Peyer's patch (tissue), 4 donors: ENCODE measurements at regions not wholly inside any gene's neighbourhood (a gene's known extent, or its start where the extent isn't known, plus 50 kb on each side); places are given as distances from the start of the nearest gene placed in this dataset.

ENCODE experiments used
- DNase-seq, 3 donors: peaks; one replicate each; pipeline ENCODE4 v3.0.0-alpha.2; 2017 to 2019
- H3K27ac ChIP-seq, 4 donors: fragments of 200-600 bp; sonication (generic); one replicate each; pipeline ENCODE4 v1.5.1; 2016 to 2019
- H3K27me3 ChIP-seq, 2 donors: fragments of 200-600 bp; sonication (generic); one replicate each; pipeline ENCODE4 v1.5.1; 2019
- H3K36me3 ChIP-seq, 3 donors: fragments of 200-600 bp; sonication (generic); one replicate each; pipeline ENCODE4 v1.5.1; 2016 to 2019
- H3K4me1 ChIP-seq, 4 donors: fragments of 200-600 bp; sonication (generic); one replicate each; pipeline ENCODE4 v1.5.1; 2016 to 2019
- H3K4me3 ChIP-seq, 4 donors: fragments of 200-600 bp; sonication (generic); 1 replicate in 3 of 4; 2 replicates in 1 of 4; pipeline ENCODE4 v1.5.1; 2016 to 2019; ENCODE audit warnings: mild to moderate bottlenecking in 1 of 4
- H3K9me3 ChIP-seq, 4 donors: fragments of 200-600 bp; sonication (generic); one replicate each; pipeline ENCODE4 v1.5.1; 2016 to 2019; ENCODE audit warnings: mild to moderate bottlenecking in 1 of 4
- POLR2A ChIP-seq, 2 donors: fragments of 450-650 bp; IDR thresholded peaks; one replicate each; pipeline ENCODE4 v1.5.1; 2017; ENCODE audit warnings: antibody characterized with exemption in 2 of 2, mild to moderate bottlenecking in 2 of 2, moderate library complexity in 2 of 2
- TF ChIP-seq, protein P1 (sequence below), 6 experiments: fragments of 450-650 bp in 4 of 6; fragments of 200-600 bp in 2 of 6; sonication (generic) in 1 of 6; IDR thresholded peaks; one replicate each; pipeline ENCODE4 v1.5.1; 2017 to 2019; ENCODE audit warnings: antibody characterized with exemption in 6 of 6, mild to moderate bottlenecking in 3 of 6, moderate library complexity in 1 of 6

DNA sequence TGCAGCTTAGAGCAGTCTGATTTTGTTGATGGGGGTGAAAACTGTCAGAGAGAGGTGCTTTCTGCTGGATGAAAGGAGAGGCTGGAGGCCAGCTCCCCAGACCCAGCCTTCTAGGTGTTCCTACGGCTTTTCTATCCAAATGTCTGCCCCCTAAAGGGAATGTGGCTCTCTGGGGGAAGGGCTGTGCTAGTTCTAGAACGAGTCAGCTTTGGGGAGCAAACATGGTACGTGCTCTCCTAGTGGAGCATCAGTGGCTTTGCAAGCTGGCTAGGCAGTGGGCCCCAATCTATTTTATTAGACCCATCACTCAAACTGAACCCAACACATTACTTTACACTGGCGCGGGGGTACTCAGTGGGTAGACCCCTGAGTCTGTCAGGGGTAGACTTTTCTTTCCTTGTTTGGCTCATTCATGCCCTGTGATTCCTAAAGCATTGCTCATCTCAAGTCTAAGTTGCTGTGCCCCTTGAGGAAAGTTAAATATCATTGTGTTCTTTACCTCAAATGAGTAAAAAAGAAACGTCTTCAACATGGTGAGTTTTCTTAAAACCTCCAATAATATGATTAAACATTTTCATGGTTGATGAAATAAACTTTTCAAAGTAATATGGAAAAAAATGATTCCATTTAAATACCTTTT, 254.9 kb downstream of the DLEU7 start:
- DNase-seq, result no peak
- TF ChIP-seq, protein P1, sequence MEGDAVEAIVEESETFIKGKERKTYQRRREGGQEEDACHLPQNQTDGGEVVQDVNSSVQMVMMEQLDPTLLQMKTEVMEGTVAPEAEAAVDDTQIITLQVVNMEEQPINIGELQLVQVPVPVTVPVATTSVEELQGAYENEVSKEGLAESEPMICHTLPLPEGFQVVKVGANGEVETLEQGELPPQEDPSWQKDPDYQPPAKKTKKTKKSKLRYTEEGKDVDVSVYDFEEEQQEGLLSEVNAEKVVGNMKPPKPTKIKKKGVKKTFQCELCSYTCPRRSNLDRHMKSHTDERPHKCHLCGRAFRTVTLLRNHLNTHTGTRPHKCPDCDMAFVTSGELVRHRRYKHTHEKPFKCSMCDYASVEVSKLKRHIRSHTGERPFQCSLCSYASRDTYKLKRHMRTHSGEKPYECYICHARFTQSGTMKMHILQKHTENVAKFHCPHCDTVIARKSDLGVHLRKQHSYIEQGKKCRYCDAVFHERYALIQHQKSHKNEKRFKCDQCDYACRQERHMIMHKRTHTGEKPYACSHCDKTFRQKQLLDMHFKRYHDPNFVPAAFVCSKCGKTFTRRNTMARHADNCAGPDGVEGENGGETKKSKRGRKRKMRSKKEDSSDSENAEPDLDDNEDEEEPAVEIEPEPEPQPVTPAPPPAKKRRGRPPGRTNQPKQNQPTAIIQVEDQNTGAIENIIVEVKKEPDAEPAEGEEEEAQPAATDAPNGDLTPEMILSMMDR (IDR thresholded peaks at IDR 0.05), result no peak
- H3K27ac ChIP-seq, result no peak overlapping the region
- H3K4me1 ChIP-seq, result peaks cover 0 to 1% (median 0%) of the 10 kb centered on the region in 4 donors
- no peaks in the 10 kb centered on the region for H3K27me3 ChIP-seq
- H3K36me3 ChIP-seq, result no peaks in the 10 kb centered on the region
- no peaks in the 10 kb centered on the region for H3K9me3 ChIP-seq
- no peak overlapping the region for H3K4me3 ChIP-seq

DNA sequence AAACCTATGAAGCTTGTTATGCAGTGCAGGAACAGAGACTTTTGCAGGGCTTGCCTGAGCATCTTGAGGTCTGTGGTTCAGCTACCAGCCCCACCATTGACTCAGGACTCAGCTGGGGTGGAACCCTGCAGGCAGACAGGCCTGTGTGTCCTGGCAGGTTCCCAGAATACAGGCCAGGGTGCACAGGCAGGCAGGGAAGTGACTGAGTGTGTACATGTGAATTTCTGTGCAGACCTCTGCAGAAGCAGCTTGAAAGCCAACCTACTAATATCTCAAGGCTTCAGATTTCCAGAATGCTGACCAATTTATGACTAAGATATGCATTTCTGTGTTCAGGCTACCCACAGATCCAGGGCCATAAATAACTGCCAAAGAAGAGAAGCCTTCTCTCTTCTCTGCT, 254.4 kb downstream of the DLEU7 start:
- no peaks in the 10 kb centered on the region for H3K36me3 ChIP-seq
- no peaks in the 10 kb centered on the region for H3K27me3 ChIP-seq
- no peak overlapping the region for H3K4me3 ChIP-seq
- no peak overlapping the region for H3K27ac ChIP-seq
- TF ChIP-seq POLR2A (IDR thresholded peaks at IDR 0.05), result no peak
- TF ChIP-seq, protein P1 (IDR thresholded peaks at IDR 0.05), result peak in 1 of 6 experiments; percentile 4
- peaks cover 0 to 6% (median 0%) of the 10 kb centered on the region in 4 donors for H3K4me1 ChIP-seq
- no peaks in the 10 kb centered on the region for H3K9me3 ChIP-seq
- no peak for DNase-seq

DNA sequence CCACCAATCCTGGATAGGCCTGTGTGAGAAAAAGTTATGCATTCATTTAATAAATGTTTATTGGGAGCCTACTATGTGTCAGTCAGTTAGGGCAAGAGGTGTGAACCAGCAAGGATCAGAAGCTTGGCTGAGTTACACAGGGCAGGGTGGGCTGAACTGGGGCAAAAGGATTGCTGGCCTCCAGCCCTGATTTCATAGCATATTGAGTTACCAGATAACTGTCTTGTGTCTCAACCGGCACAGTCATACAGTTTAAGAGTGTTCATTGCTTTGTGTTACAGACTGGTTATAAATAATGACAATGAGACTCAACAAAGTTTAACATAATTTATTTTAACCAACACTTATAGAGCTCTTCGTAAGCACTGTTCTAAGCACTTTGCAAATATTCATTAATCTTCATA, 253.8 kb downstream of the DLEU7 start:
- no peaks in the 10 kb centered on the region for H3K27me3 ChIP-seq
- TF ChIP-seq, protein P1 (IDR thresholded peaks at IDR 0.05), result no peak
- no peak for TF ChIP-seq POLR2A (IDR thresholded peaks at IDR 0.05)
- no peak for DNase-seq
- H3K4me3 ChIP-seq, result no peak overlapping the region
- no peaks in the 10 kb centered on the region for H3K36me3 ChIP-seq
- H3K27ac ChIP-seq, result no peak overlapping the region
- H3K4me1 ChIP-seq, result peaks cover 0 to 6% (median 2%) of the 10 kb centered on the region in 4 donors
- no peaks in the 10 kb centered on the region for H3K9me3 ChIP-seq

DNA sequence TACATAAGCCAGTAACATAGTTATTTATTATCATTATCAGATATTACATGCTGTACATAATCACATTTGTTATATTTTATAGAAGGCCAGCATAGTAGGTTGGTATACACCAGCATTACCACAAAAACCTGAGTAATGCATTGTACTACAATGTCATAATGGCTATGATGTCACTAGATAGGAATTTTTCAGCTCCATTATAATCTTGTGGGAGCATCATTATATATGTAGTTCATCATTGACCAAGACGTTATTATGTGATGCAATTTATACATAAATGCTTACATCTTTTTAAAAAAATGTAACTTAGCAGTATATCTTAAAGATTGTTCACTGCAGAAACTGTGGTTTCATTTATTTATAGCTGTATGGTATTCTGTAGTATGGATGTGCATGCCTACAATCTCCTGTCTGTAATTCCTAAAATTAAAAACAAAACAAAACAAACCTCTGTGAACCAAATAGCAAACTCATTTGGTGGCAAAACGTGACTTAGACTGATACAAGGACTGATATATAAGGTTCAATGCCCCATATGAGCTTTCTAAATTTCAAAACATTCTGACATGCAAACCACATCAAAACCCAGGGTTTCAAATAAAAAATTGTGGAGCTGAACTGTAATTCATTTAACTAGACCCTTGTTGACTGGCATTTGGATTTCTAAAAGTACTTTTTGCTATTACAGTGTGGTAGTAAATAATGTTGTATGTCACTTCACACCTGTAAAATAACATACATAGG, 250.9 kb downstream of the DLEU7 start:
- Histone ChIP-seq H3K4me3 (no peak overlapping the region), H3K9me3 (no peaks in the 10 kb centered on the region), H3K36me3 (no peaks in the 10 kb centered on the region), H3K4me1 (peaks cover 0 to 12% (median 2%) of the 10 kb centered on the region in 4 donors), H3K27me3 (no peaks in the 10 kb centered on the region), H3K27ac (peak overlapping the region in 1 of 4 donors; percentile 69)
- DNase-seq, result no peak
- TF ChIP-seq POLR2A (IDR thresholded peaks at IDR 0.05), result no peak
- TF ChIP-seq, protein P1 (IDR thresholded peaks at IDR 0.05), result no peak

DNA sequence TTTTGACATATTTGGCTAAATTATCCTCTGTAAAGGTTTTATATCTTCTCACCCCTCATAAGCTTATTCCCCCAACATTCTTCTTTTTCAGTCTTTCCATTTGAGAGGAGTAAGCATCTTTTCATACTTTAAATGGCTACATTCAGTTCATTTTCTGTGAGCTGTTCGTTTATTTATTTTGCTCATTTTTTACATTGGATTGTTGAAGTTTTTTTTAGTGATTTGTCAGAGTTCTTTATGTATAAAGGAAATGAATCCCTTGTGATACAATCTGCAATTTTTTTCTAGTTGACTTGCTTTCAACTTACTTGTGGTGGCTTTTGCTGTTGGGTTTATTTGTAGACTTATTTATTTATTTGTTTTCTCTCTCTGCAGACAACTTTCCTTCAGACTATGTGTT, 250.3 kb downstream of the DLEU7 start:
- DNase-seq, result no peak
- no peak overlapping the region for H3K4me3 ChIP-seq
- H3K27ac ChIP-seq, result peak overlapping the region in 2 of 4 donors; percentile 34 to 69
- no peaks in the 10 kb centered on the region for H3K9me3 ChIP-seq
- peaks cover 0 to 12% (median 2%) of the 10 kb centered on the region in 4 donors for H3K4me1 ChIP-seq
- TF ChIP-seq POLR2A (IDR thresholded peaks at IDR 0.05), result no peak
- TF ChIP-seq, protein P1 (IDR thresholded peaks at IDR 0.05), result no peak
- no peaks in the 10 kb centered on the region for H3K27me3 ChIP-seq
- H3K36me3 ChIP-seq, result no peaks in the 10 kb centered on the region
